ENCODE measurements at regions not wholly inside any gene's neighbourhood (a gene's known extent, or its start where the extent isn't known, plus 50 kb on each side); places are given as distances from the start of the nearest gene placed in this dataset.
"Not testable (repeated sequence)": the region's sequence is repeated elsewhere in the genome, so short reads cannot be mapped to it uniquely, and the experiment has no call there.

DNA sequence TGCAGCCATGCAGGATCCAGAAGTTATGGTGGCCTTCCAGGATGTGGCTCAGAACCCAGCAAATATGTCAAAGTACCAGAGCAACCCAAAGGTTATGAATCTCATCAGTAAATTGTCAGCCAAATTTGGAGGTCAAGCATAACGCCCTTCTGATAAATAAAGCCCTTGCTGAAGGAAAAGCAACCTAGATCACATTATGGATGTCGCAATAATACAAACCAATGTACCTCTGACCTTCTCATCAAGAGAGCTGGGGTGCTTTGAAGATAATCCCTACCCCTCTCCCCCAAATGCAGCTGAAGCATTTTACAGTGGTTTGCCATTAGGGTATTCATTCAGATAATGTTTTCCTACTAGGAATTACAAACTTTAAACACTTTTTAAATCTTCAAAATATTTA is 157.8 kb downstream of the KCNRG start:
- TF ChIP-seq, protein P1, sequence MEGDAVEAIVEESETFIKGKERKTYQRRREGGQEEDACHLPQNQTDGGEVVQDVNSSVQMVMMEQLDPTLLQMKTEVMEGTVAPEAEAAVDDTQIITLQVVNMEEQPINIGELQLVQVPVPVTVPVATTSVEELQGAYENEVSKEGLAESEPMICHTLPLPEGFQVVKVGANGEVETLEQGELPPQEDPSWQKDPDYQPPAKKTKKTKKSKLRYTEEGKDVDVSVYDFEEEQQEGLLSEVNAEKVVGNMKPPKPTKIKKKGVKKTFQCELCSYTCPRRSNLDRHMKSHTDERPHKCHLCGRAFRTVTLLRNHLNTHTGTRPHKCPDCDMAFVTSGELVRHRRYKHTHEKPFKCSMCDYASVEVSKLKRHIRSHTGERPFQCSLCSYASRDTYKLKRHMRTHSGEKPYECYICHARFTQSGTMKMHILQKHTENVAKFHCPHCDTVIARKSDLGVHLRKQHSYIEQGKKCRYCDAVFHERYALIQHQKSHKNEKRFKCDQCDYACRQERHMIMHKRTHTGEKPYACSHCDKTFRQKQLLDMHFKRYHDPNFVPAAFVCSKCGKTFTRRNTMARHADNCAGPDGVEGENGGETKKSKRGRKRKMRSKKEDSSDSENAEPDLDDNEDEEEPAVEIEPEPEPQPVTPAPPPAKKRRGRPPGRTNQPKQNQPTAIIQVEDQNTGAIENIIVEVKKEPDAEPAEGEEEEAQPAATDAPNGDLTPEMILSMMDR (IDR thresholded peaks at IDR 0.05; ENCODE audit: borderline replicate concordance, extremely low read depth, low read length, poor library complexity, severe bottlenecking): not testable (repeated sequence)
- not testable (repeated sequence) for TF ChIP-seq EZH2 (IDR thresholded peaks at IDR 0.05; ENCODE audit: borderline replicate concordance, low read depth, low read length, severe bottlenecking)
